IPS-18a (cell line): ENCODE measurements at regions not wholly inside any gene's neighbourhood (a gene's known extent, or its start where the extent isn't known, plus 50 kb on each side); places are given as distances from the start of the nearest gene placed in this dataset.

Experiments
- H3K27ac ChIP-seq: one replicate; pipeline ENCODE4 v1.5.1; 2013; ENCODE audit warnings: low read length
- H3K27me3 ChIP-seq: one replicate; pipeline ENCODE4 v1.6.1; 2013; ENCODE audit warnings: mild to moderate bottlenecking, low read length; ENCODE audit not compliant: control insufficient read depth, insufficient read depth
- H3K36me3 ChIP-seq: one replicate; pipeline ENCODE4 v1.6.1; 2013; ENCODE audit warnings: low read depth, low read length; ENCODE audit not compliant: control insufficient read depth
- H3K4me1 ChIP-seq: one replicate; pipeline ENCODE4 v1.6.1; 2013; ENCODE audit warnings: low read depth, low read length; ENCODE audit not compliant: control insufficient read depth
- H3K4me3 ChIP-seq: one replicate; pipeline ENCODE4 v1.5.1; 2013; ENCODE audit warnings: low read length
- H3K9ac ChIP-seq: one replicate; pipeline ENCODE4 v1.6.1; 2013; ENCODE audit warnings: mild to moderate bottlenecking, low read length, moderate library complexity
- H3K9me3 ChIP-seq: one replicate; pipeline ENCODE4 v1.6.1; 2013; ENCODE audit warnings: low read depth, low read length; ENCODE audit not compliant: control insufficient read depth

- Histone ChIP-seq H3K27ac (no peak overlapping the region), H3K36me3 (no peaks in the 10 kb centered on the region), H3K9ac (no peak overlapping the region), H3K9me3 (no peaks in the 10 kb centered on the region), H3K4me1 (no peaks in the 10 kb centered on the region), H3K4me3 (no peak overlapping the region), H3K27me3 (no peaks in the 10 kb centered on the region)
These were observed 651.3 kb downstream of the MED13L start for GRCh38 chr12:115626210-115626609.

- no peaks in the 10 kb centered on the region for H3K36me3 ChIP-seq
- no peaks in the 10 kb centered on the region for H3K9me3 ChIP-seq
- no peaks in the 10 kb centered on the region for H3K27me3 ChIP-seq
- no peak overlapping the region for H3K27ac ChIP-seq
- no peak overlapping the region for H3K4me3 ChIP-seq
- no peak overlapping the region for H3K9ac ChIP-seq
- no peaks in the 10 kb centered on the region for H3K4me1 ChIP-seq
These were observed 653.6 kb downstream of the MED13L start for GRCh38 chr12:115623764-115624334.

- Histone ChIP-seq H3K27ac (no peak overlapping the region), H3K9me3 (no peaks in the 10 kb centered on the region), H3K9ac (no peak overlapping the region), H3K36me3 (no peaks in the 10 kb centered on the region), H3K4me1 (no peaks in the 10 kb centered on the region), H3K4me3 (no peak overlapping the region), H3K27me3 (no peaks in the 10 kb centered on the region)
These were observed 654.2 kb downstream of the MED13L start for GRCh38 chr12:115623275-115623674.

GRCh38 chr12:115620816-115621215 lies 656.7 kb downstream of the MED13L start:
- Histone ChIP-seq H3K27me3 (no peaks in the 10 kb centered on the region), H3K36me3 (no peaks in the 10 kb centered on the region), H3K4me1 (no peaks in the 10 kb centered on the region), H3K4me3 (no peak overlapping the region), H3K9ac (no peak overlapping the region), H3K9me3 (no peaks in the 10 kb centered on the region), H3K27ac (no peak overlapping the region)

- H3K4me3 ChIP-seq: no peak overlapping the region
- H3K27ac ChIP-seq: no peak overlapping the region
- H3K4me1 ChIP-seq: no peaks in the 10 kb centered on the region
- H3K9me3 ChIP-seq: no peaks in the 10 kb centered on the region
- no peaks in the 10 kb centered on the region for H3K36me3 ChIP-seq
- H3K9ac ChIP-seq: no peak overlapping the region
- no peaks in the 10 kb centered on the region for H3K27me3 ChIP-seq
These were observed 657.6 kb downstream of the MED13L start for GRCh38 chr12:115619889-115620288.

GRCh38 chr12:115619061-115619460 lies 658.4 kb downstream of the MED13L start:
- H3K9ac ChIP-seq: no peak overlapping the region
- H3K27me3 ChIP-seq: no peaks in the 10 kb centered on the region
- no peaks in the 10 kb centered on the region for H3K9me3 ChIP-seq
- no peak overlapping the region for H3K4me3 ChIP-seq
- no peaks in the 10 kb centered on the region for H3K4me1 ChIP-seq
- no peak overlapping the region for H3K27ac ChIP-seq
- H3K36me3 ChIP-seq: no peaks in the 10 kb centered on the region

GRCh38 chr12:115618105-115618504 lies 659.4 kb downstream of the MED13L start:
- no peak overlapping the region for H3K4me3 ChIP-seq
- no peak overlapping the region for H3K9ac ChIP-seq
- no peaks in the 10 kb centered on the region for H3K36me3 ChIP-seq
- H3K27me3 ChIP-seq: no peaks in the 10 kb centered on the region
- no peaks in the 10 kb centered on the region for H3K4me1 ChIP-seq
- H3K27ac ChIP-seq: no peak overlapping the region
- no peaks in the 10 kb centered on the region for H3K9me3 ChIP-seq

GRCh38 chr12:115617391-115617790 lies 660.1 kb downstream of the MED13L start:
- no peak overlapping the region for H3K27ac ChIP-seq
- H3K4me1 ChIP-seq: no peaks in the 10 kb centered on the region
- H3K36me3 ChIP-seq: no peaks in the 10 kb centered on the region
- no peaks in the 10 kb centered on the region for H3K9me3 ChIP-seq
- H3K27me3 ChIP-seq: no peaks in the 10 kb centered on the region
- no peak overlapping the region for H3K4me3 ChIP-seq
- no peak overlapping the region for H3K9ac ChIP-seq

GRCh38 chr12:115611477-115611876 lies 666.0 kb downstream of the MED13L start:
- no peak overlapping the region for H3K9ac ChIP-seq
- H3K4me3 ChIP-seq: no peak overlapping the region
- no peaks in the 10 kb centered on the region for H3K27me3 ChIP-seq
- H3K9me3 ChIP-seq: no peaks in the 10 kb centered on the region
- no peaks in the 10 kb centered on the region for H3K4me1 ChIP-seq
- H3K36me3 ChIP-seq: no peaks in the 10 kb centered on the region
- H3K27ac ChIP-seq: no peak overlapping the region

GRCh38 chr12:115609347-115609746 lies 668.1 kb downstream of the MED13L start:
- Histone ChIP-seq H3K4me3 (no peak overlapping the region), H3K4me1 (no peaks in the 10 kb centered on the region), H3K27me3 (no peaks in the 10 kb centered on the region), H3K36me3 (no peaks in the 10 kb centered on the region), H3K9me3 (no peaks in the 10 kb centered on the region), H3K9ac (no peak overlapping the region), H3K27ac (no peak overlapping the region)

GRCh38 chr12:115606040-115606439 lies 671.5 kb downstream of the MED13L start:
- H3K27ac ChIP-seq: no peak overlapping the region
- H3K4me1 ChIP-seq: no peaks in the 10 kb centered on the region
- no peak overlapping the region for H3K4me3 ChIP-seq
- no peaks in the 10 kb centered on the region for H3K27me3 ChIP-seq
- no peaks in the 10 kb centered on the region for H3K9me3 ChIP-seq
- no peaks in the 10 kb centered on the region for H3K36me3 ChIP-seq
- H3K9ac ChIP-seq: no peak overlapping the region

- H3K9ac ChIP-seq: no peak overlapping the region
- no peak overlapping the region for H3K4me3 ChIP-seq
- no peaks in the 10 kb centered on the region for H3K36me3 ChIP-seq
- peaks cover 4% of the 10 kb centered on the region for H3K27me3 ChIP-seq
- no peaks in the 10 kb centered on the region for H3K9me3 ChIP-seq
- H3K4me1 ChIP-seq: peaks cover 7% of the 10 kb centered on the region
- no peak overlapping the region for H3K27ac ChIP-seq
These were observed 678.4 kb downstream of the MED13L start for GRCh38 chr12:115598871-115599811.
